Stimulated activated CD4-positive, alpha-beta T cell treated with anti-CD3 and anti-CD28 coated beads, Interleukin-12 subunit alpha, Interleukin-12 subunit beta, amount 100 ng/mL, for 48 hours (primary cell): ENCODE measurements at regions not wholly inside any gene's neighbourhood (a gene's known extent, or its start where the extent isn't known, plus 50 kb on each side); places are given as distances from the start of the nearest gene placed in this dataset.

Experiments
- DNase-seq, 3 donors: peaks; one replicate each; pipeline ENCODE4 v3.0.0-alpha.2; 2020; ENCODE audit warnings: low read depth in 2 of 3, low spot score in 1 of 3

DNA sequence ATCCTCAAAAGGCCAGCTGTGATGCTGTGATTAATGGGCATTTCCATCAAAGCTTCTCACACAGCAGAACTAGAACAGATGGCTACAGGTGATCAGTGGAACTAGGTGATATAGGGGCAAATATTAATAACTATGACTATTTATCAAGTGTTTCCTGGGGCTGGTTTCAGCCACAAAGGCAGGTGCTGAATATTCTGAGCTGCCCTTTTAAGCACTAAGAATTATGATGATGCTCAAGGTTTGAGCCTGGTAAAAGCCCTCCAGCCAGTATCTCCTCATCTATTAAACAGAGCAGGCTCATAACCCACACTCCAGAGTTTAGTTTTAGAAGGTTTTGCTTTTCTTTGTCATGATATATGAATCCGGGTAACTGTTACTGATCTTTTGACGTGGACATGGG, 129.5 kb upstream of the ACP3 start:
- no peak for DNase-seq

DNA sequence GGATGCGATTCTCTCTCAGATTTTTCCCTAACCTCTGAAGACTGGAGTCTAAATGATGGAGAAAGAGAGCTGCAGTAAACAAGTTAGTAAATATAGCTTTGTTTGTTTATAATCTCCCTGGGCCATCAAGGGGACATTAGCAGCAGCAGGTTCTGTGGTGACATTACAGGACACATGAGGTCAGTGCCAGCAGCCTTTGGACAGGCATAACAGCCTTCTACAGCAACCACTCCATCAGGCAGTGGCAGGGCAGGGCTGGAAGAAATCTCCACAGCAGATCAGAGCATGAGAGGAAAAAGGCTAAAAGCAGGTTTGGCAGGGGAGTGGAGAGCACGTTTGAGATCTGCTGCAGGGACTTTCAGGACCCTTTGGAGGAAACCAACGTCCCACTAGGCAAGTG, 127.6 kb upstream of the ACP3 start:
- DNase-seq: no peak

GRCh38 chr3:132196113-132196512, 121.1 kb upstream of the ACP3 start:
- DNase-seq: no peak

GRCh38 chr3:132198516-132198915, 118.7 kb upstream of the ACP3 start:
- no peak for DNase-seq

- DNase-seq: no peak
Observed at GRCh38 chr3:132199451-132199850, 117.8 kb upstream of the ACP3 start.

GRCh38 chr3:132202586-132202985, 114.6 kb upstream of the ACP3 start:
- no peak for DNase-seq

GRCh38 chr3:132203889-132204596, 113.2 kb upstream of the ACP3 start:
- DNase-seq: no peak

- DNase-seq: no peak
Observed at GRCh38 chr3:132205609-132206008, 111.6 kb upstream of the ACP3 start.

DNA sequence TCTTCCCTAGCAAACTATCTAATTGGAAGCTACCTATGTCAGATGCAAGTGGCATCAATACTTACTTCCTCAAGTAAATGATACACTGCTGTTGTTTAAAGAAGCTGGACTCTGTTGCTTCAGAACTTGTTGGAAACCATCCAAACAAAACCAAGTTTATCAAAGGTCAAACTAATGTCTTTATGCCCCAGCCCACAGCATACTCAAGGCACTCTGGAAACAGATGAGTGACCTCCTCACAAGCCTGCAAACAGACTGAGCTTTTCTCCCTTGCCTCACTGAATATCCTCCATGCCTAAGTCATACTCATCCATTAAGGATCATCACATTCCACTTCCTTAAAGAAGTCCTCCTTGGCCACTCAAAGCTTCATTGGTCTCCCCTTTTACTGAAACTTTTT, 107.4 kb upstream of the ACP3 start:
- DNase-seq: no peak

- peak in 2 of 3 donors; percentile 2 to 3 for DNase-seq
Observed at GRCh38 chr3:132210476-132211346, 106.5 kb upstream of the ACP3 start.

DNA sequence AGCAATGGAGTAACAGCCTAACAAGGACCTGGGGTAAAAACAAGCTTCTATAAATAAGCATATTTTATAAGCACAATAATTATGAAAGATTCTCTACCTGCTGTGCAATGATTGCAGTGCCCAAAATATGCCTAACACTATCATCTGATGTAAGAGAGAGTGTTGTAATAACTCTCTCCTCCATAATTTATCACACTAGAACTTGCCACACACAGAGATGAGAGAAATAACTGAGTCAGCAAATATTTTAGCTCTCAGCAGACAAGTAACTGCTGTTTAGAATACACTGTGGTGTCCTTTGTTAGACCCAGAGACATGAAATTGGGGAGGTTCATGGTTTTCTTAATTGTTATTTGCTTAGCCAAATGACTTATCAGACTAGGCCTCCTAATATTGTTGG, 105.3 kb upstream of the ACP3 start:
- no peak for DNase-seq

DNA sequence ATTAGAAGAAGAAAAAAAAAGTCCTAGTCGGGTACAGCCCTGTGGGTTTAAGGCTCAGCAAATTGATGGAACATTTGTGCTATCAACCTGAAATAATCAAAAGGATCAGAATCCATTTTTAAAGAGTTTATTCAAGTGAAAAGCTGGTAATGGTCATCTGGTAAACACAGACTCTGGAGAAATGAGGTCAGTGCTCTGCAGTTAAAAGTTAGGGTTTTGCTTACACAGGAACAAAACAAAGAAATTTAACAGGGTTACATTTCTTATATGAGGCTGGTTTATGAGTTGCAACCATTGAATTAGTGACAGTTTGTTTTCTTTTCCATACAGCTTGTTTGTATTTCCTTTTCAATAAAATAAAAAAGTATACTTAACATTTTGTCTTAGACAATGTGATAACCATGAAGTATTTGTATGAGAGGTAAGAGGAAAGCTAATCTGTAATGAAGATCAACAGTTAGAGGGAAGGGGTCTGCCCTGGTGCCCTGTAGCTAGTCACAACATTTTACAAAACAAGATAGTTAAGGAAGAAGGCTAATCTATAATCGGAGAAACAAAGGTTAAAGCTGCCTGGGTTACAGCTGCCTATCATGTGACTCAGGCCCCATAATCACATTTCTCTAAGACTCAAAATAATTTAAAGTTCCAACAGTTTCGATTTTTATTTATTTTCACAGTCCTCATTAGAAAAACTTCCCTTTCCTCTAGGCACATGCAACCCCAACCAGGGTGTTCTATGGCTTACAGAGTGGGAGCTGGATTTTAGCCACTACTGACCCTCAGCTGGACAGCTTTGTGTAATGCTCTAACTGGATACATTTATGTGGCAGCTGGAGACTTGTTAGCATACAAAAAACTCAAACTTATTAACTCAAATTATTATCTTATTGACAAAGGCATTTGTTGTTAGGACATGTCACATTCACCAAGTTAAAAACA, 98.1 kb upstream of the ACP3 start:
- no peak for DNase-seq

- DNase-seq: no peak
Observed at GRCh38 chr3:132220986-132221385, 96.2 kb upstream of the ACP3 start.

DNA sequence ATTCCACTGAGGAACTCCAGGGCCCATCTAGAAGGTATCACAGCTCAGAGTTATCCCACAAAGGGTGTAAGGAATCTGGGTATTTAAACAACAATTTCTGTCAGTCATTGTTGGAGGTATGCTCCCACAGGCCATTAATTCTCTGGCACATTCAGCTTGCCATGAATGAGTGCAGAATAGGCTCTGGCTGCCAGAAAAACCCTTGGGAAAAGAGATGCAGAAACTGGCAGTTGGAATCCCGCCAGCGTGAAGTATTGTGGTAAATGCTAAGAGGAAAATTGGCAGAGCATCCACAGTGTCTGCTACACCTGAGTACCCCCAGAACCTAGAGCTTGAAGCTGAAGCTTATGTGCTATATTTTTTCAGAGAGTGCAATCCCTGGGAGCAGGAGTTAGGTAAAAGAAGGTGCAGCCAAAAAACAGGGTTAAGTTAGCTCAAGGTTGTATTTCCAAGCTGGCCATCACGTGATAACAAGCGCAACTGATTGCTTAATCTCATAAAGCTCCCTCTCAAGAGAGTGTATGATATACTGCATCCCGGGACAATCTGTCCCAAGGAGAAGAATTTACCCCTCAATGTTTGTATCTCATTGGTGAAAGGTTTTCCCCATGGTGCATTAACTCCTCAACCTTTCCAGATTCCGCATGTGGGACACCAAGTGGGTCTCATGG, 94.2 kb upstream of the ACP3 start:
- no peak for DNase-seq

DNA sequence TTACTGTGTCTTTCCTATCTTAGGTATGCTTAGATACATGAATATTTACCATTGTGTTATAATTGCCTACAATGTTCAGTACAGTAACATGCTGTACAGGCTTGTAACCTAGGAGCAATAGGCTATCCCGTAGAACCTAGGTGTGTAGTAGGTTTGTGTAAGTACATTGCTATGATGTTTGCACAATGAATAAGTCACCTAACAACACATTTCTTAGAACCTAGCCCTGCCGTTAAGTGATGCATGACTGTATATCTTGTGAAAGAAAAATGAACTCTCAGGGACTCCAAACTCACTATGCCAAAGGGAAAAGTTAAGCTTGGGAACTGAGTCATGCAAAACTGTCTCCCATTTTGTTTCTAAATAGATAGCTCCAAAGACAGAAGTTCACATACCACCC, 91.5 kb upstream of the ACP3 start:
- DNase-seq: no peak

DNA sequence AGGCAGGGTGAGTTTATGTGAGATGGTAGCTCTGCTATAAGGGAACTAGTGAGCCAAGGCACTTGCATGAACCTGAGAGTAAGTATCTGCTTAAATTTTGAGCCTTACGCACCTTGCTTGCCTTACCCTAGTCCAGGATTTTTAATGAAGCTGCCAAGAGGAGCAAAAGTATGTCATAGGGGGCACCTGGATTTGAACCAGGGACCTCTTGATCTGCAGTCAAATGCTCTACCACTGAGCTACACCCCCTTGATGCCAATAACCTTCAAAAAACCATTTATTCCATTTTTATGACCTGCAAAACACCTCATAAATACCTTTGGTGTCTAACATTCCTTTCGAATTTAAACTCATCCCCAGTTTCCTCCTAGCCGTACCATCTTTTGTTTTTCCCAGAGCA, 88.3 kb upstream of the ACP3 start:
- DNase-seq: no peak

DNA sequence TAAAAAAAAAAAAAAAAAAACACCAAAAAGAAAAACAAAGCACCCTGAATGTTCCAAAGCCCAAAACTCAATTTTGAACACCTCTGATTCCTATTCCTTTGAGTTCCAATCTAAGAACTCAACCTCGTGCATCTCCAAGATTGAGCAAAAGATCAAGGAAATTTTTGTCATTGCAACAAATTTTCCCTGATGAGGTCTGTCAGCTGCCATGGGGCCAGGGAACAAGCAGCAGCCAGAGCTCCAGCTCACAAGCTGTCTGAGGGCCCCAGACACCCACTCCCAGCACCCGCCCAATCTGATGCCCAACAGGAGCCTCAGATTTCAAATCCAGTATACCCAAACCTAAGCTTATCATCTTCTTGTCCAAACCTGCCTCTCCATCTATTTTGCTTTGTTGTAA, 87.6 kb upstream of the ACP3 start:
- no peak for DNase-seq

GRCh38 chr3:132230156-132231000, 86.8 kb upstream of the ACP3 start:
- DNase-seq: no peak

DNA sequence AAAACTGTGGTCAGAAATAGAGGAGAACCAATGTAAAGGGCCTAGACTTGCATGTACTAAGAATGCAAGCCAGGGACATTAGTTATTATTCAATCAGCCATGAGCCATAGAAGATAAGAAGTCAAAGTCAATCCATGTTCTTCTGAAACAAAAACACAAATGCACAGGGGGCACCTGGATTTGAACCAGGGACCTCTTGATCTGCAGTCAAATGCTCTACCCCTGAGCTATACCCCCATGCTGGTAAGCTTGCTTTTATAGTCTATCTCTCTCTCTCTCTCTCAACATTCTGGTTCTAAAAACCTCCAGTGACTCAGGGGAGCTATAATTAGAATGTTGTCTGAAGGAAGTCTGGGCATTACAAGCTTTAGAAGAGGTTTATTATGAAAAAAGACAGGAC, 85.6 kb upstream of the ACP3 start:
- no peak for DNase-seq

DNA sequence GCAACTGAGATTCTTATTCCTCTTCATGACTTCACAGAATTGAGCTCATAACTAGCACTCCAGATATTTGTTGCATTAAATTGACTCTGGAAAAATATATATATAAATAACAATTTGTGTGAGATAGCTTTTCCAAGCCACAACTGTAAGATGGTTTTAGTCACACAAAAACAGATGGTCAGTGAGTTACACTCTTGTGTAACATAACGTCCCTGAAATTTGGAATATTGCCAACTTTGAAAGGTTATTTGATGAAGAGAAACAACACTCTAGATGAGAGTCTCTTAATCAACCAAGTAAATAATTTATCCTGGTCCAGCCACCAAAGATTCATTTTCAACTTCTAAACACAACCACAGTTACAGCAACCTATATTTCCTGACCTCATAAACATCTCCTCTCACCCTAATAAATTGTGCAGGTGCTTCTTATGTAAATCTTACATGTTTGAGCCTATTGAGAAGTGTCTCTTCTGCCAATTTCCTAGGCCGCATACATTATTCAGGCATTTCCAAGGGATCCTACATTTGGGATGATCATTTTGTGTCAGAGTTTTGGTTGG, 84.9 kb upstream of the ACP3 start:
- no peak for DNase-seq
